H9 (cell line): ENCODE measurements at regions not wholly inside any gene's neighbourhood (a gene's known extent, or its start where the extent isn't known, plus 50 kb on each side); places are given as distances from the start of the nearest gene placed in this dataset.
"Not testable (repeated sequence)": the region's sequence is repeated elsewhere in the genome, so short reads cannot be mapped to it uniquely, and the experiment has no call there.

ENCODE experiments used
- DNase-seq: peaks from one replicate; pipeline ENCODE4 v3.0.0-alpha.2; 2017
- H2AFZ ChIP-seq: one replicate; pipeline ENCODE4 v1.6.1; 2013; ENCODE audit warnings: mild to moderate bottlenecking, low read length, control low read depth, moderate library complexity
- H2AK5ac ChIP-seq: 2 replicates; pipeline ENCODE4 v1.6.1; 2013; ENCODE audit warnings: low read length, control low read depth, mixed read lengths; ENCODE audit not compliant: insufficient read length
- H2BK120ac ChIP-seq: one replicate; pipeline ENCODE4 v1.6.1; 2013; ENCODE audit warnings: low read depth, mild to moderate bottlenecking, low read length, control low read depth, inconsistent platforms; ENCODE audit not compliant: poor library complexity, severe bottlenecking
- H2BK12ac ChIP-seq: 2 replicates; pipeline ENCODE4 v1.6.1; 2013; ENCODE audit warnings: low read length, control low read depth, mixed read lengths, low read depth; ENCODE audit not compliant: insufficient read length
- H2BK15ac ChIP-seq: 2 replicates; pipeline ENCODE4 v1.6.1; 2013; ENCODE audit warnings: low read depth, low read length, control low read depth
- H2BK20ac ChIP-seq: one replicate; pipeline ENCODE4 v1.6.1; 2013; ENCODE audit warnings: low read depth, mild to moderate bottlenecking, low read length, control low read depth, inconsistent platforms; ENCODE audit not compliant: poor library complexity, severe bottlenecking
- H2BK5ac ChIP-seq: 2 replicates; pipeline ENCODE4 v1.6.1; 2013; ENCODE audit warnings: low read length, control low read depth, mixed read lengths; ENCODE audit not compliant: insufficient read length
- H3K14ac ChIP-seq: 2 replicates; pipeline ENCODE4 v1.6.1; 2013; ENCODE audit warnings: low read length, control low read depth; ENCODE audit not compliant: insufficient read depth
- H3K18ac ChIP-seq: 2 replicates; pipeline ENCODE4 v1.6.1; 2013; ENCODE audit warnings: low read depth, mild to moderate bottlenecking, mixed read lengths, low read length, control low read depth; ENCODE audit not compliant: insufficient read length
- H3K23ac ChIP-seq: 2 replicates; pipeline ENCODE4 v1.6.1; 2013; ENCODE audit warnings: low read length, control low read depth, mixed read lengths, low read depth; ENCODE audit not compliant: insufficient read length
- H3K23me2 ChIP-seq: 2 replicates; pipeline ENCODE4 v1.6.1; 2013; ENCODE audit warnings: low read depth, mild to moderate bottlenecking, mixed read lengths, low read length, control low read depth; ENCODE audit not compliant: insufficient read length, poor library complexity, severe bottlenecking
- H3K27ac ChIP-seq: 2 replicates; pipeline ENCODE4 v1.5.1; 2013; ENCODE audit warnings: low read length, control low read depth, mixed read lengths, low read depth; ENCODE audit not compliant: insufficient read length
- H3K27me3 ChIP-seq: 2 replicates; pipeline ENCODE4 v1.6.1; 2013; ENCODE audit warnings: low read length, control low read depth, inconsistent platforms; ENCODE audit not compliant: insufficient read depth
- H3K4ac ChIP-seq: 2 replicates; pipeline ENCODE4 v1.6.1; 2013; ENCODE audit warnings: low read depth, mild to moderate bottlenecking, control low read depth, inconsistent platforms, low read length, moderate library complexity
- H3K4me1 ChIP-seq: 2 replicates; pipeline ENCODE4 v1.6.1; 2013; ENCODE audit warnings: low read length, control low read depth, inconsistent platforms; ENCODE audit not compliant: insufficient read depth
- H3K4me2 ChIP-seq: 2 replicates; pipeline ENCODE4 v1.6.1; 2013; ENCODE audit warnings: low read length, control low read depth, mixed read lengths; ENCODE audit not compliant: insufficient read length, insufficient read depth
- H3K56ac ChIP-seq: 2 replicates; pipeline ENCODE4 v1.6.1; 2013; ENCODE audit warnings: low read depth, mild to moderate bottlenecking, mixed read lengths, low read length, control low read depth; ENCODE audit not compliant: insufficient read length
- H3K79me1 ChIP-seq: 2 replicates; pipeline ENCODE4 v1.6.1; 2013; ENCODE audit warnings: low read depth, mild to moderate bottlenecking, moderate library complexity, low read length, control low read depth, inconsistent platforms; ENCODE audit not compliant: insufficient read depth, poor library complexity, severe bottlenecking
- H3K79me2 ChIP-seq: 2 replicates; pipeline ENCODE4 v1.6.1; 2013; ENCODE audit warnings: low read length, control low read depth, inconsistent platforms; ENCODE audit not compliant: insufficient read depth
- H3K9ac ChIP-seq: 2 replicates; pipeline ENCODE4 v1.6.1; 2013; ENCODE audit warnings: low read length, control low read depth, mixed read lengths; ENCODE audit not compliant: insufficient read length; ENCODE audit errors: extremely low read depth
- H3K9me3 ChIP-seq: one replicate; pipeline ENCODE4 v1.6.1; 2013; ENCODE audit warnings: low read depth, low read length, inconsistent platforms; ENCODE audit not compliant: control insufficient read depth
- H3T11ph ChIP-seq: one replicate; pipeline ENCODE4 v1.6.1; 2013; ENCODE audit warnings: mild to moderate bottlenecking, low read length, control low read depth, inconsistent platforms
- H4K20me1 ChIP-seq: one replicate; pipeline ENCODE4 v1.6.1; 2013; ENCODE audit not compliant: control insufficient read depth, insufficient read length, insufficient read depth
- H4K5ac ChIP-seq: 2 replicates; pipeline ENCODE4 v1.6.1; 2013; ENCODE audit warnings: low read depth, mild to moderate bottlenecking, mixed read lengths, low read length, control low read depth; ENCODE audit not compliant: insufficient read length
- H4K8ac ChIP-seq: replicated peaks from 2 replicates; pipeline ENCODE4 v1.6.1; 2013; ENCODE audit warnings: low read length, control low read depth, mixed read lengths, low read depth; ENCODE audit not compliant: insufficient read length
- H4K91ac ChIP-seq: 2 replicates; pipeline ENCODE4 v1.6.1; 2013; ENCODE audit warnings: low read depth, mild to moderate bottlenecking, moderate library complexity, mixed read lengths, low read length, control low read depth; ENCODE audit not compliant: insufficient read length
- H3K27ac Mint-ChIP-seq, 3 experiments: 2 replicates in 2 of 3; 3 replicates in 1 of 3; pipeline ENCODE4 v1.8.0; 2020 to 2021; ENCODE audit warnings: mixed read lengths in 3 of 3, mild to moderate bottlenecking in 1 of 3, moderate library complexity in 1 of 3
- H3K27me3 Mint-ChIP-seq: 2 replicates; pipeline ENCODE4 v1.8.0; 2021; ENCODE audit warnings: low read depth, mild to moderate bottlenecking, moderate library complexity, mixed read lengths
- H3K36me3 Mint-ChIP-seq, 3 experiments: 2 replicates in 2 of 3; 3 replicates in 1 of 3; pipeline ENCODE4 v1.8.0; 2020 to 2021; ENCODE audit warnings: low read depth in 3 of 3, mixed read lengths in 3 of 3; ENCODE audit not compliant: insufficient read depth in 1 of 3
- H3K4me1 Mint-ChIP-seq, 2 experiments: 2 replicates each; pipeline ENCODE4 v1.8.0; 2020; ENCODE audit warnings: mixed read lengths in 2 of 2
- H3K4me3 Mint-ChIP-seq, 2 experiments: 2 replicates in 1 of 2; 3 replicates in 1 of 2; pipeline ENCODE4 v1.8.0; 2020 to 2021; ENCODE audit warnings: mild to moderate bottlenecking in 2 of 2, mixed read lengths in 2 of 2, moderate library complexity in 1 of 2
- H3K9me3 Mint-ChIP-seq, 2 experiments: 2 replicates in 1 of 2; 3 replicates in 1 of 2; pipeline ENCODE4 v1.8.0; 2020; ENCODE audit warnings: mild to moderate bottlenecking in 2 of 2, mixed read lengths in 2 of 2, moderate library complexity in 1 of 2
- CTCF ChIP-seq: fragments of 200-600 bp; sonication (generic); conservative IDR thresholded peaks from 3 replicates; pipeline ENCODE4 v1.8.0; 2021; ENCODE audit warnings: antibody characterized with exemption, mild to moderate bottlenecking
- WGBS: extraction: QIAGEN DNeasy Blood & Tissue Kit; methylation state at CpG from one replicate; pipeline ENCODE4 v1.1.7; 2013; ENCODE audit warnings: missing lambda C conversion rate, low lambda C conversion rate, mixed read lengths; ENCODE audit not compliant: insufficient read length; ENCODE audit errors: extremely low coverage; 5-methylcytosine and 5-hydroxymethylcytosine counted together

GRCh38 chr12:58757422-58757821, 162.9 kb downstream of the LRIG3 start:
- Histone ChIP-seq H3K27me3 (no peaks in the 10 kb centered on the region), H3K23ac (no peak overlapping the region), H3K4me1 (no peaks in the 10 kb centered on the region), H3K4ac (no peak overlapping the region), H4K20me1 (no peaks in the 10 kb centered on the region), H3K14ac (no peak overlapping the region), H3K18ac (no peak overlapping the region), H3K9me3 (no peaks in the 10 kb centered on the region), H2BK12ac (no peak overlapping the region), H2BK15ac (no peak overlapping the region), H3K56ac (no peak overlapping the region), H2BK5ac (no peak overlapping the region), H3K23me2 (no peaks in the 10 kb centered on the region), H4K91ac (no peak overlapping the region), H3K4me2 (no peak overlapping the region), H3K27ac (no peak overlapping the region), H3T11ph (no peak overlapping the region), H2AK5ac (no peak overlapping the region), H3K79me2 (no peaks in the 10 kb centered on the region), H3K9ac (no peak overlapping the region), H2BK20ac (no peak overlapping the region), H4K8ac (no peak overlapping the region), H2BK120ac (no peak overlapping the region), H4K5ac (no peak overlapping the region), H2AFZ (no peak overlapping the region), H3K79me1 (no peaks in the 10 kb centered on the region)
- no peak for DNase-seq
- TF ChIP-seq CTCF, result no peak
- peaks cover 0 to 5% (median 2%) of the 10 kb centered on the region in 3 experiments; a peak in 2 of 7 replicates for H3K36me3 Mint-ChIP-seq
- H3K27me3 Mint-ChIP-seq, result no peaks in the 10 kb centered on the region
- peaks cover 3 to 4% of the 10 kb centered on the region in 2 experiments; a peak in 3 of 5 replicates for H3K9me3 Mint-ChIP-seq
- H3K4me3 Mint-ChIP-seq, result no peak overlapping the region
- no peak overlapping the region for H3K27ac Mint-ChIP-seq
- peaks cover 3 to 6% of the 10 kb centered on the region in 2 experiments; a peak in 2 of 4 replicates for H3K4me1 Mint-ChIP-seq
- WGBS, result no CpG with 5 or more reads among the region's 7 CpGs

GRCh38 chr12:58759745-58760144, 160.6 kb downstream of the LRIG3 start:
- not testable (repeated sequence) for H3K56ac ChIP-seq, H2BK12ac ChIP-seq, H4K5ac ChIP-seq, H4K91ac ChIP-seq, H3K18ac ChIP-seq, H3K9me3 ChIP-seq, H3K4me3 Mint-ChIP-seq, H3K9ac ChIP-seq, H3K9me3 Mint-ChIP-seq, H3T11ph ChIP-seq, H3K79me2 ChIP-seq, H4K8ac ChIP-seq, H3K4me2 ChIP-seq, DNase-seq, H3K27ac ChIP-seq, H3K23me2 ChIP-seq, H2BK20ac ChIP-seq, H3K27ac Mint-ChIP-seq, H3K4ac ChIP-seq, H3K27me3 Mint-ChIP-seq, H3K79me1 ChIP-seq, H4K20me1 ChIP-seq, H3K4me1 Mint-ChIP-seq, H3K4me1 ChIP-seq, H2AFZ ChIP-seq, H3K14ac ChIP-seq, H2BK15ac ChIP-seq, H3K23ac ChIP-seq, H2BK5ac ChIP-seq, H2BK120ac ChIP-seq, H3K27me3 ChIP-seq, H3K36me3 Mint-ChIP-seq, H2AK5ac ChIP-seq
- no CpG with 5 or more reads among the region's 1 CpG for WGBS
